Muscle of leg (tissue), 3 donors: ENCODE measurements at regions not wholly inside any gene's neighbourhood (a gene's known extent, or its start where the extent isn't known, plus 50 kb on each side); places are given as distances from the start of the nearest gene placed in this dataset.

Source experiments
- DNase-seq: peaks from one replicate; pipeline ENCODE4 v3.0.0; 2013
- H3K27ac ChIP-seq: one replicate; pipeline ENCODE4 v1.5.1; 2013; ENCODE audit warnings: mild to moderate bottlenecking, low read length, control low read depth
- H3K27me3 ChIP-seq: one replicate; pipeline ENCODE4 v1.6.1; 2013; ENCODE audit warnings: low read length; ENCODE audit not compliant: control insufficient read depth, insufficient read depth
- H3K36me3 ChIP-seq: one replicate; pipeline ENCODE4 v1.6.1; 2013; ENCODE audit warnings: low read length; ENCODE audit not compliant: control insufficient read depth, insufficient read depth
- H3K4me1 ChIP-seq: one replicate; pipeline ENCODE4 v1.6.1; 2013; ENCODE audit warnings: low read length; ENCODE audit not compliant: control insufficient read depth, insufficient read depth
- H3K4me3 ChIP-seq: one replicate; pipeline ENCODE4 v1.5.1; 2013; ENCODE audit warnings: low read length, control low read depth
- H3K9me3 ChIP-seq: replicated peaks from 2 replicates; pipeline ENCODE4 v1.6.1; 2013; ENCODE audit warnings: low read depth, low read length; ENCODE audit not compliant: control insufficient read depth
- WGBS: methylation state at CpG from one replicate; pipeline ENCODE4 v1.1.5; 2013; ENCODE audit warnings: missing lambda C conversion rate; ENCODE audit not compliant: insufficient coverage; 5-methylcytosine and 5-hydroxymethylcytosine counted together

DNA sequence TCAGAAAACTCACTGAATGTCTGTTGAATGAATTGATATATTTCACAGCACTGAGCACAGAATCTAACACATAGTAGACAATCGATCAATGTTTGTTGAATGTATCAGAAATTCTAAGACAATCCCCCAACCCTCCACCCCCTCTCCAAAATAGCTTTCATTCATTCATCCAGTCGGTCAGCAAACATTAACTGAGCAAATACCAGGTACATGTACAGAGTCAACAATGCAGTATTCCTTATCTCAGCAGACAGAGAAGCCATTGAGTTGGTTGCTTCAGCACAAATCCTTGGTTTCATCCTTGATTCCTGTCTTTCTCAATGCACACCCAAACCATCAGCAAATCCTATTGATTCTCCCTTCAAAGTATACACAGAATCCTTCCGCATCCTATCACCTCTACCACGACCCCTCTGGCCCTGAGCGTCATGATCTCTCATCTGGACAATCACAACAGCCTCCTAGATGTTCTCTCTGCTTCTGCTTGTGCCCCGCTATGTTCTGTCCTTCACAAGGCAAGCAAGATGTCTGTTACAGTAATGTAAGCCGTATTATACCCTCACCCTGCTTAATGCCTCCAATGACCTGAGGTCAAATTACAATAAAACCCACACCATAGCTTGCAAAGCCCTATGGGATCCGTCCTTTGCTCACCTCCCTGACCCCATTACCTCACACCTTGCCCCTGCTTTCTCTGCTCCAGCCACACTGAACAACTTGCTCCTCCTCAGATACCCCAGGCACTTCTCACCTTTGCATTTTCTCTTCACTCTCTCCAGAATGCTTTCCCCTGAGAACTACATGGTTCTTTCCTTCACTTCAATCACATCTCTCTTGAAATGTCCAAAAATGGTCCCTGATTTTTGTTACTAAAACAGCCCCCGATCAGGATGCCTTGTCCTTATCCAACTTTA, 738.1 kb upstream of the TBX3 start:
- H3K27ac ChIP-seq = no peak overlapping the region
- H3K27me3 ChIP-seq = no peaks in the 10 kb centered on the region
- 72% methylated on average over 7 of the region's 9 CpGs for WGBS

GRCh38 chr12:115421350-115421749, 737.4 kb upstream of the TBX3 start:
- no peak overlapping the region for H3K27ac ChIP-seq
- no peak for DNase-seq
- H3K36me3 ChIP-seq = no peaks in the 10 kb centered on the region
- no peaks in the 10 kb centered on the region for H3K9me3 ChIP-seq
- no peaks in the 10 kb centered on the region for H3K4me1 ChIP-seq
- WGBS = 89% methylated on average over 1 of the region's 1 CpG
- no peak overlapping the region for H3K4me3 ChIP-seq
- no peaks in the 10 kb centered on the region for H3K27me3 ChIP-seq

More for the DNA sequence above, 738.1 kb upstream of the TBX3 start:
- no peak for DNase-seq
- Histone ChIP-seq H3K9me3 (no peaks in the 10 kb centered on the region), H3K4me3 (no peak overlapping the region), H3K36me3 (no peaks in the 10 kb centered on the region), H3K4me1 (no peaks in the 10 kb centered on the region)

DNA sequence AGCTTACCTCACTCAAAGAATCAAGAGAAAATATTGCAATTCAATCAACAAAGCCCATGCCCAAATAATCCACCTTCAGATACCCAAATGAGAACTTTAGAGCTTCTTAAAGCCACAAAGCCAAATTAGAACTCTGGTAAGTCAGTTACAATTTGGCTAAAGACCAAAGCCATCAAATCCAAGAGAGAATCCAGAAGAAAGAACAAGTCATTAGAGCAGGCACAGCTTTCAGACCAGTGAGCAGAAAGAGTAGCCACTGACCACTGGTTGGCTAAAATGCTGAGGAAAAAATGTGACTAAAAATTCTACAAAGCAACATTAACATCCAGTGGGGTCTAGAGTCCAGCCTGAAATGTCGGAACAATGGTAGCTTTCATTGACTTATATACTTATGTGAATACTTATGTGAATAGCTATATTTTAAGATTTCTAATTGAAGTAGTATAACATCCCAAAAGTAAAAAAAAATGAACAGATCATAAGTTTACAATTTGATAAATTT, 735.2 kb upstream of the TBX3 start:
- no peak for DNase-seq
- Histone ChIP-seq H3K27me3 (no peaks in the 10 kb centered on the region), H3K4me1 (no peaks in the 10 kb centered on the region), H3K27ac (no peak overlapping the region), H3K4me3 (no peak overlapping the region), H3K9me3 (no peaks in the 10 kb centered on the region), H3K36me3 (no peaks in the 10 kb centered on the region)
- WGBS = no CpG with 5 or more reads among the region's 1 CpG

DNA sequence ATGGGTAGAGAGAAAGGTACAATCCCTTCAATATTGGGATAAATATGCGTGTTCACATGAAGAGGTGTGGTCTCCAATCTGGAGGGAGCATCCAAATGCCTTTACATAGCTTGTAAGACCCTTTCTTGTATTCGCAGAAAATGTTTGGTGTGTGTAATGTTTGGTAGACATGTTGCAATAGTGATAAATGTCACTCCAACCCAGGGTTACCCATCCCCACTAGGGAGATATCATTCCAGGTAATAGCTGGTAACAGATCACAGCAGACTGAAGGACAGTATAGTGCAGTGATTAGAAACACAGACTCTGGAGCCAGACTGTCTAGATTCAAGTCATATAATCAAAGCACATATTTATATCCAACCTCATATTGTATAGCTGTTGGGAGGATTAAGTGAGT, 733.6 kb upstream of the TBX3 start:
- WGBS = no CpG with 5 or more reads among the region's 2 CpGs
- Histone ChIP-seq H3K27me3 (no peaks in the 10 kb centered on the region), H3K4me3 (no peak overlapping the region)

DNA sequence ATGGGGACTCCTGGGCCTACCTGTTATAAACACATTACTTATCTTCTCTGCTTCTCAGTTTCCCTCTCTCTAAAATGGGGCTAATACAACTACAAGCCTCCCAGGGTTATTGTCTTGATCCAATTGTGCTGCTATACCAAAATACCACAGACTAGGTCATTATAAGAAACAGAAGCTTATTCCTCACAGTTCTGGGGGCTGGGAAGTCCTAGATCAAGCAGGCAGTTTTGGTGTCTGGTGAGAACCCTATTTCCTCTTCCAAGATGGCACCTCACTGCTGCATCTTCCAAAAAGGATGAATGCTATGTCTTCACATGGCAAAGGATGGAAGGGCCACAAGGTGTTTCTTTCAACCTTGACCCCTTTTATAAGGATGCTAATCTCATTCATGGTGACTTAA, 732.9 kb upstream of the TBX3 start:
- Histone ChIP-seq H3K27me3 (no peaks in the 10 kb centered on the region), H3K9me3 (no peaks in the 10 kb centered on the region), H3K36me3 (no peaks in the 10 kb centered on the region), H3K4me3 (no peak overlapping the region), H3K27ac (no peak overlapping the region), H3K4me1 (peaks cover 2% of the 10 kb centered on the region)
- DNase-seq = no peak

More for the DNA sequence above, 733.6 kb upstream of the TBX3 start:
- DNase-seq = no peak
- H3K4me1 ChIP-seq = no peaks in the 10 kb centered on the region
- H3K9me3 ChIP-seq = no peaks in the 10 kb centered on the region
- no peak overlapping the region for H3K27ac ChIP-seq
- H3K36me3 ChIP-seq = no peaks in the 10 kb centered on the region

GRCh38 chr12:115413626-115414025, 729.7 kb upstream of the TBX3 start:
- H3K4me3 ChIP-seq = no peak overlapping the region
- H3K27ac ChIP-seq = no peak overlapping the region
- peaks cover 2% of the 10 kb centered on the region for H3K4me1 ChIP-seq
- WGBS = no CpG with 5 or more reads among the region's 3 CpGs
- no peaks in the 10 kb centered on the region for H3K27me3 ChIP-seq
- H3K36me3 ChIP-seq = no peaks in the 10 kb centered on the region
- DNase-seq = no peak
- no peaks in the 10 kb centered on the region for H3K9me3 ChIP-seq

DNA sequence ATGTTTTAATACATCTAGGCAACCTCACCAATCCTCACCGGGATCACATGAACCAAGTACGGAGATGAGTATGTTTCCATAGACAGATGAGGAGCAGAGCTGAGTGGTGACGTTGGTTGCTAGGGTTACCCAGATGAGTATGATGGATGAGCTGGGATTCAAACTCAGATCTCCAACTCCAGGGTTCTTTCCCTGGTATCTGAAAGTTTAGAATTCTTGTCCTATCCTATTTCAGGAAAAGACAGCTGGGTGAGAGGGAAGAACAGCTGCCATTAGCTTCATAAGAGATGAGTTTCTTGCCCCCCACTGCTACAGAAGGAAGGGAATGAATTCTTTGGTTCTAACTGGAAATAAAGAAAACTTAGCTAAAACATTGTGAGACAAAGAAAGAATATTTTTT, 728.9 kb upstream of the TBX3 start:
- H3K4me1 ChIP-seq = peaks cover 2% of the 10 kb centered on the region
- H3K9me3 ChIP-seq = no peaks in the 10 kb centered on the region
- no peak overlapping the region for H3K4me3 ChIP-seq
- no peaks in the 10 kb centered on the region for H3K27me3 ChIP-seq
- no CpG with 5 or more reads among the region's 3 CpGs for WGBS
- DNase-seq = no peak
- no peaks in the 10 kb centered on the region for H3K36me3 ChIP-seq
- no peak overlapping the region for H3K27ac ChIP-seq

DNA sequence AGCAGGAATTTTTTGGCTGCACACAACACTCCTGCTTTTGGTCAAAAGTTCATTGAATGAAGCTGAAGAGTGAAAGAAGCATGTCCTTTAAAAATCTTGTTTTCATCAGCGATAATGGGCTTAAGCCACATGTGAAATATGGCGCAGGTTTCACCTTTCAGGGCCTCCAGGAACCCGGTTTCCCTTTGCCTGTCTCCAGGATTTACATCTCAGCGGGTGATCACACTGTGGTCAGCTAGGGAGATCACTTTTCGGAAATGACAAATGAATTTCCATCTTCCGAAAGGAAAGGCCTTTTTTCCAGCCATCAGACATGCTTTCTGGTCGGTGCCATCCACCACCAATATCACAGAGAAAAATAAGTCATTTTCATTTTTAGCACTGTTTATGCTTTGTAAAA, 727.1 kb upstream of the TBX3 start:
- Histone ChIP-seq H3K4me3 (no peak overlapping the region), H3K36me3 (no peaks in the 10 kb centered on the region), H3K27me3 (no peaks in the 10 kb centered on the region), H3K4me1 (peaks cover 2% of the 10 kb centered on the region), H3K9me3 (no peaks in the 10 kb centered on the region), H3K27ac (no peak overlapping the region)
- 53% methylated on average over 5 of the region's 7 CpGs for WGBS
- no peak for DNase-seq

GRCh38 chr12:115408642-115409041, 724.7 kb upstream of the TBX3 start:
- H3K27ac ChIP-seq = no peak overlapping the region
- no peak overlapping the region for H3K4me3 ChIP-seq
- H3K4me1 ChIP-seq = peaks cover 2% of the 10 kb centered on the region
- no peaks in the 10 kb centered on the region for H3K27me3 ChIP-seq
- no peaks in the 10 kb centered on the region for H3K36me3 ChIP-seq
- DNase-seq = no peak
- WGBS = 100% methylated on average over 1 of the region's 3 CpGs
- no peaks in the 10 kb centered on the region for H3K9me3 ChIP-seq

DNA sequence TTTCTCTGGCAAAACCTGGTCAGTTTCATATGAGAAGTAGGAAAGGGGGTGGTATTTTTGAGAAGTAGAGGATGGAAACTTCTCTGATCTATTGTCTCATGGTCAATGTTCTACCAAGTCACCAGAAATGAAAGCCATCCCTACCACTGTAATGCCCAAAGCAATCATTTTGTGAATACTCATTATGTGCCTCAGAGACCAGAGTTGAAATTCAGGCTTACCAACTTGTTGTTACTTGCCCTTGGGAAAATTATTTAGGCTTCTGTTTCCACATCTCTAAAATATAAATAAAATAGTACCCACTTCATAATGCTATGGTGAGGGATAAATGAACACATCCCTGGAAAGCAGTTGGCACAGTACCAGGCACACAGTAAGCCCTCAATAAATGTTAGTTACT, 723.7 kb upstream of the TBX3 start:
- no peak overlapping the region for H3K4me3 ChIP-seq
- H3K36me3 ChIP-seq = no peaks in the 10 kb centered on the region

More for the DNA sequence above, 723.7 kb upstream of the TBX3 start:
- Histone ChIP-seq H3K4me1 (peaks cover 2% of the 10 kb centered on the region), H3K27ac (no peak overlapping the region), H3K9me3 (no peaks in the 10 kb centered on the region), H3K27me3 (no peaks in the 10 kb centered on the region)
- DNase-seq = no peak
